Activated B cell treated with CpG ODN at 0.5 μM for 24 hours (primary cell): ENCODE measurements at regions not wholly inside any gene's neighbourhood (a gene's known extent, or its start where the extent isn't known, plus 50 kb on each side); places are given as distances from the start of the nearest gene placed in this dataset.
"Not testable (repeated sequence)": the region's sequence is repeated elsewhere in the genome, so short reads cannot be mapped to it uniquely, and the experiment has no call there.

Experiments used
- ATAC-seq: fragments of 200-7000 bp; cut with Tn5 transposase; one replicate; pipeline ENCODE4 v1.10.0; 2021; ENCODE audit warnings: low read depth, mild to moderate bottlenecking, moderate library complexity
- CTCF ChIA-PET: fragments of 350-600 bp; sonication (Branson Sonifier 250); formaldehyde crosslinking; loops from one replicate; lab custom pipeline; 2021; ENCODE audit warnings: antibody characterized with exemption; lab: Charles Lee
- POLR2A ChIA-PET: fragments of 350-600 bp; sonication (Branson Sonifier 250); formaldehyde crosslinking; loops from one replicate; lab custom pipeline; 2021; ENCODE audit warnings: antibody characterized with exemption; lab: Charles Lee
- DNase-seq: peaks from one replicate; pipeline ENCODE4 v3.0.0; 2022
- H3K27ac Mint-ChIP-seq: one replicate; pipeline ENCODE4 v1.8.0; 2020; ENCODE audit warnings: mixed read lengths
- H3K27me3 Mint-ChIP-seq: one replicate; pipeline ENCODE4 v1.8.0; 2021; ENCODE audit warnings: mixed read lengths
- H3K36me3 Mint-ChIP-seq: one replicate; pipeline ENCODE4 v1.8.0; 2021; ENCODE audit warnings: low read depth, mixed read lengths
- H3K4me1 Mint-ChIP-seq: one replicate; pipeline ENCODE4 v1.8.0; 2021; ENCODE audit warnings: mixed read lengths
- H3K4me3 Mint-ChIP-seq: one replicate; pipeline ENCODE4 v1.8.0; 2020; ENCODE audit warnings: mild to moderate bottlenecking, mixed read lengths
- H3K9me3 Mint-ChIP-seq: one replicate; pipeline ENCODE4 v1.8.0; 2020; ENCODE audit warnings: mixed read lengths
- intact Hi-C: fragments of 100-400 bp; cut with micrococcal nuclease; formaldehyde crosslinking; loops from one replicate; pipeline ENCODE4 v1.15.1; 2024
- TF ChIP-seq, protein P1 (sequence below): fragments of 200-600 bp; IDR thresholded peaks from one replicate; pipeline ENCODE4 v1.8.0; 2022; ENCODE audit warnings: antibody characterized with exemption, mild to moderate bottlenecking

DNA sequence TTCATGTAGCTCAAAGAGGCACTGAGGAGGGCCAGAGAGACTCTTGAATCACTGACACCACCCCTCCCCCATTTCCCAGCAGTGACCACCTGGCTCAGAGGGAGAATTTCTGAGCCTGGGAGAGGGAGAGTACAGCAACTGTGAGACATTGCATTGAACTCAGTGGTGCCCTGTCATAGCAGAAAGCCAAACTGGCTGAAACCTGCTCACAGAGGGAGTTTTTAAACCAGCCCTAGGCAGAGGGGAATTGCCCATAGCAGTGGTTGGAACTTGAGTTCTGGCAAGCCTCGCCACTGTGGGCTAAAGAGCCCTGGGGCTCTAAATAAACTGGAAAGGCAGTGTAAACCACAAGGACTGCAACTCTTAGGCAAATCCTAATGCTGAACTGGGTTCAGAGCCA lies 243.1 kb downstream of the ADCYAP1 start:
- Mint-ChIP-seq H3K36me3 (no peaks in the 10 kb centered on the region), H3K27ac (no peak overlapping the region), H3K4me3 (no peak overlapping the region), H3K27me3 (no peaks in the 10 kb centered on the region), H3K4me1 (no peaks in the 10 kb centered on the region), H3K9me3 (peaks cover 24% of the 10 kb centered on the region)
- intact Hi-C loops, result no loop called here
- no peak for ATAC-seq
- no peak for DNase-seq
- TF ChIP-seq, protein P1, sequence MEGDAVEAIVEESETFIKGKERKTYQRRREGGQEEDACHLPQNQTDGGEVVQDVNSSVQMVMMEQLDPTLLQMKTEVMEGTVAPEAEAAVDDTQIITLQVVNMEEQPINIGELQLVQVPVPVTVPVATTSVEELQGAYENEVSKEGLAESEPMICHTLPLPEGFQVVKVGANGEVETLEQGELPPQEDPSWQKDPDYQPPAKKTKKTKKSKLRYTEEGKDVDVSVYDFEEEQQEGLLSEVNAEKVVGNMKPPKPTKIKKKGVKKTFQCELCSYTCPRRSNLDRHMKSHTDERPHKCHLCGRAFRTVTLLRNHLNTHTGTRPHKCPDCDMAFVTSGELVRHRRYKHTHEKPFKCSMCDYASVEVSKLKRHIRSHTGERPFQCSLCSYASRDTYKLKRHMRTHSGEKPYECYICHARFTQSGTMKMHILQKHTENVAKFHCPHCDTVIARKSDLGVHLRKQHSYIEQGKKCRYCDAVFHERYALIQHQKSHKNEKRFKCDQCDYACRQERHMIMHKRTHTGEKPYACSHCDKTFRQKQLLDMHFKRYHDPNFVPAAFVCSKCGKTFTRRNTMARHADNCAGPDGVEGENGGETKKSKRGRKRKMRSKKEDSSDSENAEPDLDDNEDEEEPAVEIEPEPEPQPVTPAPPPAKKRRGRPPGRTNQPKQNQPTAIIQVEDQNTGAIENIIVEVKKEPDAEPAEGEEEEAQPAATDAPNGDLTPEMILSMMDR, result no peak
- ChIA-PET POLR2A (no interaction called here), CTCF (no interaction called here)

DNA sequence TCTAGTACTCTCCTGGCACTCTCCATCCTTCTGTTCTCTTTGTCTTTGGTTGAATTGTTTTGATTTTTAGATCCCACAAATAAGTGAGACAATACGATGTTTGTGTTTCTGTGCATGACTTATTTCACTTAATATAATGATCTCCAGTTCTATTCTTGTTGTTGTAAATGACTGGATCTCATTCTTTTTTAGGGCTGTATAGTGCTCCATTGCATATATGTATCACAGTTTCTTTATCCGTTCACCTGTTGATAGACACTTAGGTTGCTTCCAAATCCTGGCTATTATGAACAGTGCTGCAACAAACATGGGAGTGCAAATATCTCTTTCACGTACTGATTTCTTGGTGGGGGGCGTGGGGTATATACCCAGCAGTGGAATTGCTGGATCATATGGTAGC lies 245.0 kb downstream of the ADCYAP1 start:
- Mint-ChIP-seq H3K36me3 (no peaks in the 10 kb centered on the region), H3K27ac (no peak overlapping the region), H3K9me3 (peaks cover 16% of the 10 kb centered on the region), H3K27me3 (no peaks in the 10 kb centered on the region), H3K4me1 (no peaks in the 10 kb centered on the region), H3K4me3 (no peak overlapping the region)
- ChIA-PET POLR2A (no interaction called here), CTCF (no interaction called here)
- TF ChIP-seq, protein P1, result no peak
- intact Hi-C loops, result no loop called here
- ATAC-seq (no peak), DNase-seq (no peak)

DNA sequence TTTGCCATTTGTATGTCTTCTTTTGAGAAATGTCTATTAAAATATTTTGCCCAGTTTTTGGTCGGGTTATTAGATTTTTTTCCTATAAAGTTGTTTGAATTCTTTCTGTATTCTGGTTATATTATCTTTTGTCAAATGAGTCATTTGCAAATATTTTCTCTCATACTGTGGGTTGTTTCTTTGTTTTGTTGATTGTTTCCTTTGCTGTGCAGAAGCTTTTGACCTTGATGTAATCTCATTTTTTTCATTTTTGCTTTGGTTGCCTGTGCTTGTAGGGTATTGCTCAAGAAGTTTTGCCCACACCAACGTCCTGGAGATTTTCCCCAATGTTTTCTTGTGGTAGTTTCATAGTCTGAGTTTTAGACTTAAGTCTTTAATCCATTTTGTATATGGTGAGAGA lies 245.7 kb downstream of the ADCYAP1 start:
- no peak overlapping the region for H3K27ac Mint-ChIP-seq
- TF ChIP-seq, protein P1, result no peak
- DNase-seq (no peak), ATAC-seq (no peak)
- peaks cover 16% of the 10 kb centered on the region for H3K9me3 Mint-ChIP-seq
- no peak overlapping the region for H3K4me3 Mint-ChIP-seq
- no peaks in the 10 kb centered on the region for H3K4me1 Mint-ChIP-seq
- CTCF ChIA-PET, result no interaction called here
- intact Hi-C loops, result no loop called here
- H3K36me3 Mint-ChIP-seq, result no peaks in the 10 kb centered on the region
- no peaks in the 10 kb centered on the region for H3K27me3 Mint-ChIP-seq
- POLR2A ChIA-PET, result no interaction called here

DNA sequence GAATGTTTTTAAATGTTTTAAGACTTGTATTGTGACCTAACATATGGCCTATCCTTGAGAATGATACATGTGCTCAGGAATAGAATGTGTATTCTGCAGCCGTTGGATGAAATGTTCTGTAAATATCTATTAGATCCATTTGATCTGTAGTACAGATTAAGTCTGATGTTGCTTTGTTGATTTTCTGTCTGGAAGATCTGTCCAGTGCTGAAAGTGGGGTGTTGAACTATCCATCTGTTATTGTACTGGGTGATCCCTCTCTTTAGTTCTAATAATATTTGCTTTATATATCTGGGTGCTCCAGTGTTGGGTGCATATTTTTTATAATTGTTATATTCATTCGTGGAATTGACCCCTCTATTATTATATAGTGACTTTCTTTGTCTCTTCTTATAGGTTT lies 248.3 kb downstream of the ADCYAP1 start:
- peaks cover 16% of the 10 kb centered on the region for H3K9me3 Mint-ChIP-seq
- H3K36me3 Mint-ChIP-seq, H3K4me3 Mint-ChIP-seq, H3K27me3 Mint-ChIP-seq, POLR2A ChIA-PET, H3K27ac Mint-ChIP-seq, CTCF ChIA-PET, DNase-seq, intact Hi-C loops, H3K4me1 Mint-ChIP-seq, ATAC-seq: not testable (repeated sequence)

DNA sequence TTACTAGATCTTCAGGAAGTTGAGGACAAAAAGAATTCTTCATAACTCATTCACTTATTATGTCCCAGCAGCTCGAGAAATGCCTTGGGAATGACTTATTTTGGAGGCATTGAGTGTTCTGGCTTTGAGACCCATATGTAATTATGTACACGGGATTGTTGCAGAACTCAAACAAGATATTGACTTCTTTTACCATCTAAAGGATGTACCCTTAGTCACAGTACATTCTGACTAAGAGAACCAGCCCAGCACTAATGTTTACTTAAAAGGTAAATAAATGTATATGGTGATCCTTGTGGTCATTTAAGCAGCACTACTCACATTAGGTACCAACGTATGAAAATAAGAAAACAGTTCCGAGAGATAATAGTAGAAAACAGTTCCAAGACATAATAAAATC lies 268.9 kb downstream of the ADCYAP1 start:
- TF ChIP-seq, protein P1, result no peak
- ChIA-PET CTCF (no interaction called here), POLR2A (no interaction called here)
- Mint-ChIP-seq H3K27ac (no peak overlapping the region), H3K4me3 (no peak overlapping the region), H3K27me3 (no peaks in the 10 kb centered on the region), H3K36me3 (no peaks in the 10 kb centered on the region), H3K9me3 (peaks cover 8% of the 10 kb centered on the region), H3K4me1 (no peaks in the 10 kb centered on the region)
- intact Hi-C loops, result no loop called here
- ATAC-seq, result no peak
- DNase-seq, result no peak

DNA sequence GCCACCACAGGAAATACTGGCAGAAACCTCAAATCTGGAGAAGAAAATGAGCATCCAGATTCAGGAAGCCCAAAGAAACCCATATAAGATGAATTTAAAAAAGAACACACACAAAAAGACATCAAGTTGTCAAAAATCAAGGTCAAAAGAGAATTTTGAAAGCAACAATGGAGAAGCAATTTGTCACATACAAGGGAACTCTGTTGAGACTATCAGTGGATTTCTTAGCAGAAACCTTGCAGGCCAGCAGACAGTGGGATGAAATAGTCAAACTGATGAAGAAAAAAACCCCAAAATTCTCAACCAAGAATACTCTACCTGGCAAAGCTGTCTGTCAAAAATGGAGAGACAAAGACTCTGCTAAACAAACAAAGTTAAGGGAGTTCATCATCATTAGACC lies 272.6 kb downstream of the ADCYAP1 start:
- ATAC-seq (no peak), DNase-seq (no peak)
- H3K27me3 Mint-ChIP-seq, result no peaks in the 10 kb centered on the region
- no peaks in the 10 kb centered on the region for H3K36me3 Mint-ChIP-seq
- no peak overlapping the region for H3K27ac Mint-ChIP-seq
- ChIA-PET CTCF (no interaction called here), POLR2A (no interaction called here)
- H3K4me3 Mint-ChIP-seq, result no peak overlapping the region
- intact Hi-C loops, result no loop called here
- peaks cover 8% of the 10 kb centered on the region for H3K9me3 Mint-ChIP-seq
- TF ChIP-seq, protein P1, result no peak
- no peaks in the 10 kb centered on the region for H3K4me1 Mint-ChIP-seq
